ENCODE measurements at regions not wholly inside any gene's neighbourhood (a gene's known extent, or its start where the extent isn't known, plus 50 kb on each side); places are given as distances from the start of the nearest gene placed in this dataset.

GRCh38 chr14:34015383-34015782, 64.5 kb upstream of the EGLN3 start:
- Histone ChIP-seq H3K36me3 (ENCODE audit: control insufficient read depth in 1 of 2, insufficient read depth in 2 of 2, low read length in 2 of 2) (no peaks in the 10 kb centered on the region), H3K9me3 (ENCODE audit: control insufficient read depth in 1 of 2, insufficient read depth in 1 of 2, low read depth in 1 of 2, low read length in 2 of 2) (no peaks in the 10 kb centered on the region), H2AFZ (ENCODE audit: low read depth, low read length, poor library complexity, severe bottlenecking) (no peak overlapping the region), H3K4me2 (ENCODE audit: low read length) (no peak overlapping the region), H3K79me2 (ENCODE audit: insufficient read depth, low read length) (no peaks in the 10 kb centered on the region), H3K4me3 (replicated peaks in 1 of 2; ENCODE audit: low read depth in 1 of 2, low read length in 2 of 2) (no peak overlapping the region), H4K20me1 (ENCODE audit: insufficient read depth) (no peaks in the 10 kb centered on the region), H3K27me3 (ENCODE audit: insufficient read depth, low read length) (no peaks in the 10 kb centered on the region), H3K9me2 (ENCODE audit: insufficient read depth) (0 out of 2 replicates have a peak, but pooled peaks cover 1% of the 10 kb centered on the region), H3K27ac (ENCODE audit: low read depth, low read length) (no peak overlapping the region), H3K4me1 (ENCODE audit: control insufficient read depth in 1 of 2, insufficient read depth in 2 of 2, low read length in 2 of 2) (no peaks in the 10 kb centered on the region), H3K9ac (ENCODE audit: low read length) (no peak overlapping the region)
- ChIA-PET CTCF (no interaction called here), POLR2A (no interaction called here), RAD21 (ENCODE audit: low non-redundant PET in 1 of 2, low total read pairs in 2 of 2, uncharacterized antibody in 2 of 2, unreplicated experiment in 2 of 2) (no interaction called here)
- intact Hi-C loops (cut with micrococcal nuclease): no loop called here
- DNase-seq (ENCODE audit: low read depth, low spot score): no peak
- TF ChIP-seq ZBTB33 (IDR thresholded peaks at IDR 0.05; ENCODE audit: extremely low read depth, insufficient replicate concordance, low read length) (no peak), TCF7L2 (IDR thresholded peaks at IDR 0.05; ENCODE audit: borderline replicate concordance, extremely low read depth, insufficient read depth, insufficient read length) (no peak), JUND (IDR thresholded peaks at IDR 0.05) (no peak), FOSL1 (IDR thresholded peaks at IDR 0.05; ENCODE audit: low read depth) (no peak), EGR1 (IDR thresholded peaks at IDR 0.05; ENCODE audit: low read depth) (no peak), ELF1 (IDR thresholded peaks at IDR 0.05; ENCODE audit: borderline replicate concordance, low read depth) (no peak), ZNF274 (IDR thresholded peaks at IDR 0.05; ENCODE audit: low read depth, low read length) (no peak), EZH2phosphoT487 (IDR thresholded peaks at IDR 0.05; ENCODE audit: borderline replicate concordance) (no peak), EZH2 (IDR thresholded peaks at IDR 0.05) (no peak), SIN3A (IDR thresholded peaks at IDR 0.05; ENCODE audit: low read depth) (no peak), CTCF (IDR thresholded peaks at IDR 0.05 in 2 of 3, conservative IDR thresholded peaks at IDR 0.05 in 1 of 3; ENCODE audit: borderline replicate concordance in 1 of 3, insufficient read depth in 1 of 3, low read depth in 2 of 3, low read length in 2 of 3) (no peak), CEBPB (IDR thresholded peaks at IDR 0.05; ENCODE audit: low read depth) (no peak), CBX3 (IDR thresholded peaks at IDR 0.05; ENCODE audit: low read depth) (no peak), ZFX (IDR thresholded peaks at IDR 0.05) (no peak), REST (IDR thresholded peaks at IDR 0.05; ENCODE audit: low read depth) (no peak), SP1 (IDR thresholded peaks at IDR 0.05; ENCODE audit: low read depth) (no peak), POLR2A (IDR thresholded peaks at IDR 0.05; ENCODE audit: borderline replicate concordance, extremely low read depth, insufficient read depth, insufficient read length) (no peak), ATF3 (IDR thresholded peaks at IDR 0.05) (no peak)
- no peak for ATAC-seq
- BruUV-seq (replicated peaks): no TSS peak

Measured in HCT116 (cell line).